SJCRH30 (cell line): ENCODE measurements at regions not wholly inside any gene's neighbourhood (a gene's known extent, or its start where the extent isn't known, plus 50 kb on each side); places are given as distances from the start of the nearest gene placed in this dataset.

ENCODE experiments used
- DNase-seq, 2 experiments: peaks; one replicate each; pipeline ENCODE4 v3.0.0-alpha.2; 2015 to 2020
- H3K27ac ChIP-seq: fragments of 250-450 bp; sonication (Bioruptor Pico); 2 replicates; pipeline ENCODE4 v1.5.1; 2020; ENCODE audit warnings: mild to moderate bottlenecking, moderate library complexity
- H3K27me3 ChIP-seq: fragments of 250-450 bp; sonication (Bioruptor Pico); 2 replicates; pipeline ENCODE4 v1.5.1; 2020; ENCODE audit warnings: mild to moderate bottlenecking, moderate library complexity
- H3K36me3 ChIP-seq: fragments of 250-450 bp; sonication (Bioruptor Pico); 2 replicates; pipeline ENCODE4 v1.5.1; 2020; ENCODE audit warnings: mild to moderate bottlenecking, moderate library complexity
- H3K4me1 ChIP-seq: fragments of 250-450 bp; sonication (Bioruptor Pico); 2 replicates; pipeline ENCODE4 v1.5.1; 2020; ENCODE audit warnings: mild to moderate bottlenecking, moderate library complexity
- H3K4me3 ChIP-seq: fragments of 250-450 bp; sonication (Bioruptor Pico); 2 replicates; pipeline ENCODE4 v1.5.1; 2020; ENCODE audit warnings: mild to moderate bottlenecking, moderate library complexity
- H3K9me3 ChIP-seq: fragments of 250-450 bp; sonication (Bioruptor Pico); replicated peaks from 2 replicates; pipeline ENCODE4 v1.5.1; 2020; ENCODE audit warnings: mild to moderate bottlenecking, moderate library complexity

- H3K4me1 ChIP-seq = peaks cover 23% of the 10 kb centered on the region
- no peaks in the 10 kb centered on the region for H3K9me3 ChIP-seq
- no peaks in the 10 kb centered on the region for H3K36me3 ChIP-seq
- H3K4me3 ChIP-seq = no peak overlapping the region
- no peaks in the 10 kb centered on the region for H3K27me3 ChIP-seq
- DNase-seq = no peak
- no peak overlapping the region for H3K27ac ChIP-seq
These were observed 164.4 kb downstream of the RMI1 start for GRCh38 chr9:84145031-84145430.

GRCh38 chr9:84145780-84146179 lies 165.2 kb downstream of the RMI1 start:
- H3K4me3 ChIP-seq = no peak overlapping the region
- no peak overlapping the region for H3K27ac ChIP-seq
- no peaks in the 10 kb centered on the region for H3K9me3 ChIP-seq
- no peaks in the 10 kb centered on the region for H3K36me3 ChIP-seq
- no peak for DNase-seq
- peaks cover 23% of the 10 kb centered on the region for H3K4me1 ChIP-seq
- no peaks in the 10 kb centered on the region for H3K27me3 ChIP-seq

- Histone ChIP-seq H3K27me3 (no peaks in the 10 kb centered on the region), H3K9me3 (no peaks in the 10 kb centered on the region), H3K4me1 (peaks cover 17% of the 10 kb centered on the region), H3K36me3 (no peaks in the 10 kb centered on the region), H3K4me3 (no peak overlapping the region), H3K27ac (peak overlapping the region; percentile 7; the same call in 1 of the 2 replicates)
- DNase-seq = peak in 1 of 2 experiments; percentile 66
These were observed 166.5 kb downstream of the RMI1 start for GRCh38 chr9:84146893-84147710.

GRCh38 chr9:84151236-84151635 lies 170.6 kb downstream of the RMI1 start:
- no peaks in the 10 kb centered on the region for H3K9me3 ChIP-seq
- no peak for DNase-seq

GRCh38 chr9:84151640-84152039 lies 171.0 kb downstream of the RMI1 start:
- H3K9me3 ChIP-seq = no peaks in the 10 kb centered on the region
- no peaks in the 10 kb centered on the region for H3K27me3 ChIP-seq
- no peak for DNase-seq
- no peak overlapping the region for H3K27ac ChIP-seq
- H3K36me3 ChIP-seq = no peaks in the 10 kb centered on the region
- H3K4me3 ChIP-seq = no peak overlapping the region
- peaks cover 15% of the 10 kb centered on the region for H3K4me1 ChIP-seq

More at GRCh38 chr9:84151236-84151635, 170.6 kb downstream of the RMI1 start:
- H3K4me3 ChIP-seq = no peak overlapping the region
- H3K4me1 ChIP-seq = peaks cover 17% of the 10 kb centered on the region
- H3K27ac ChIP-seq = no peak overlapping the region
- H3K36me3 ChIP-seq = no peaks in the 10 kb centered on the region
- H3K27me3 ChIP-seq = no peaks in the 10 kb centered on the region

- Histone ChIP-seq H3K27me3 (no peaks in the 10 kb centered on the region), H3K4me3 (no peak overlapping the region), H3K27ac (no peak overlapping the region), H3K4me1 (peaks cover 9% of the 10 kb centered on the region), H3K36me3 (no peaks in the 10 kb centered on the region), H3K9me3 (no peaks in the 10 kb centered on the region)
- DNase-seq = no peak
These were observed 171.6 kb downstream of the RMI1 start for GRCh38 chr9:84152204-84152603.

- no peak for DNase-seq
- H3K27ac ChIP-seq = no peak overlapping the region
- no peaks in the 10 kb centered on the region for H3K36me3 ChIP-seq
- no peaks in the 10 kb centered on the region for H3K4me1 ChIP-seq
- no peak overlapping the region for H3K4me3 ChIP-seq
- no peaks in the 10 kb centered on the region for H3K27me3 ChIP-seq
- no peaks in the 10 kb centered on the region for H3K9me3 ChIP-seq
These were observed 173.3 kb downstream of the RMI1 start for GRCh38 chr9:84153885-84154284.

GRCh38 chr9:84154320-84154719 lies 173.7 kb downstream of the RMI1 start:
- DNase-seq = no peak
- Histone ChIP-seq H3K4me1 (no peaks in the 10 kb centered on the region), H3K27ac (no peak overlapping the region), H3K36me3 (no peaks in the 10 kb centered on the region), H3K4me3 (no peak overlapping the region), H3K27me3 (no peaks in the 10 kb centered on the region), H3K9me3 (no peaks in the 10 kb centered on the region)

GRCh38 chr9:84163052-84163650 lies 177.4 kb downstream of the SLC28A3 start:
- DNase-seq = peak; percentile 67 to 87
- Histone ChIP-seq H3K4me3 (peak overlapping the region; percentile 7; the same call in 1 of the 2 replicates), H3K27ac (peak overlapping the region; percentile 43), H3K27me3 (no peaks in the 10 kb centered on the region), H3K9me3 (no peaks in the 10 kb centered on the region), H3K4me1 (peaks cover 32% of the 10 kb centered on the region), H3K36me3 (no peaks in the 10 kb centered on the region)

GRCh38 chr9:84166891-84167290 lies 173.7 kb downstream of the SLC28A3 start:
- peak overlapping the region; percentile 5; the same call in 1 of the 2 replicates for H3K4me3 ChIP-seq
- peak; percentile 57 to 80 for DNase-seq
- no peak overlapping the region; the same call in 1 of the 2 replicates for H3K27ac ChIP-seq
- peaks cover 55% of the 10 kb centered on the region for H3K4me1 ChIP-seq
- no peaks in the 10 kb centered on the region for H3K27me3 ChIP-seq
- no peaks in the 10 kb centered on the region for H3K9me3 ChIP-seq
- H3K36me3 ChIP-seq = no peaks in the 10 kb centered on the region

- Histone ChIP-seq H3K27ac (no peak overlapping the region), H3K4me1 (peaks cover 55% of the 10 kb centered on the region), H3K36me3 (no peaks in the 10 kb centered on the region), H3K9me3 (no peaks in the 10 kb centered on the region), H3K4me3 (no peak overlapping the region), H3K27me3 (no peaks in the 10 kb centered on the region)
- DNase-seq = no peak
These were observed 171.3 kb downstream of the SLC28A3 start for GRCh38 chr9:84169240-84169639.

- Histone ChIP-seq H3K27ac (peak overlapping the region; percentile 62), H3K4me3 (no peak overlapping the region), H3K9me3 (no peaks in the 10 kb centered on the region), H3K27me3 (no peaks in the 10 kb centered on the region), H3K4me1 (peaks cover 49% of the 10 kb centered on the region), H3K36me3 (no peaks in the 10 kb centered on the region)
- peak; percentile 98 for DNase-seq
These were observed 169.9 kb downstream of the SLC28A3 start for GRCh38 chr9:84170521-84171141.

GRCh38 chr9:84173961-84174360 lies 166.6 kb downstream of the SLC28A3 start:
- Histone ChIP-seq H3K4me3 (no peak overlapping the region), H3K27me3 (no peaks in the 10 kb centered on the region), H3K4me1 (peaks cover 47% of the 10 kb centered on the region), H3K36me3 (no peaks in the 10 kb centered on the region), H3K27ac (no peak overlapping the region), H3K9me3 (no peaks in the 10 kb centered on the region)
- DNase-seq = no peak

GRCh38 chr9:84174486-84174885 lies 166.1 kb downstream of the SLC28A3 start:
- Histone ChIP-seq H3K9me3 (no peaks in the 10 kb centered on the region), H3K4me3 (no peak overlapping the region), H3K27me3 (no peaks in the 10 kb centered on the region), H3K36me3 (no peaks in the 10 kb centered on the region), H3K4me1 (peaks cover 44% of the 10 kb centered on the region), H3K27ac (no peak overlapping the region)
- DNase-seq = no peak

GRCh38 chr9:84177407-84177806 lies 163.2 kb downstream of the SLC28A3 start:
- Histone ChIP-seq H3K4me3 (no peak overlapping the region), H3K27ac (no peak overlapping the region), H3K27me3 (no peaks in the 10 kb centered on the region), H3K36me3 (no peaks in the 10 kb centered on the region), H3K4me1 (peaks cover 39% of the 10 kb centered on the region), H3K9me3 (no peaks in the 10 kb centered on the region)
- DNase-seq = no peak
